GM12878 (cell line): ENCODE measurements at regions not wholly inside any gene's neighbourhood (a gene's known extent, or its start where the extent isn't known, plus 50 kb on each side); places are given as distances from the start of the nearest gene placed in this dataset.

Experiments
- ATAC-seq: fragments of 200-7000 bp; cut with Tn5 transposase; 3 replicates; pipeline ENCODE4 v1.9.1; 2020; ENCODE audit warnings: mild to moderate bottlenecking, moderate library complexity
- BruUV-seq: library from RNA; stranded (reverse); fragments of 400-500 nt; replicated peaks from 2 replicates; lab custom pipeline; 2021; lab: Mats Ljungman, UMichigan
- CTCF ChIA-PET: fragments of 300-600 bp; sonication (Branson Sonifier 250); formaldehyde crosslinking; extraction: SDS; loops from one replicate; lab custom pipeline; 2021; ENCODE audit warnings: inconsistent platforms; lab: Yijun Ruan, JAX
- POLR2A ChIA-PET: fragments of 350-600 bp; formaldehyde crosslinking; extraction: SDS; loops from one replicate; lab custom pipeline; 2021; ENCODE audit warnings: inconsistent platforms; lab: Charles Lee
- RAD21 ChIA-PET: fragments of 300-600 bp; sonication (Branson Sonifier 250); formaldehyde crosslinking; loops from one replicate; lab custom pipeline; 2023; ENCODE audit warnings: antibody characterized with exemption; ENCODE audit not compliant: unreplicated experiment; lab: Charles Lee
- SMC1A ChIA-PET: fragments of 300-600 bp; sonication (Branson Sonifier 250); formaldehyde crosslinking; loops from one replicate; lab custom pipeline; 2023; ENCODE audit not compliant: unreplicated experiment, uncharacterized antibody; lab: Charles Lee
- DNase-seq: peaks from one replicate; pipeline ENCODE4 v3.0.0-alpha.2; 2011; ENCODE audit warnings: low read depth, low spot score
- FAIRE-seq: peaks from 3 replicates; lab custom pipeline; 2011; peaks lifted over from hg19 to GRCh38; lab: Jason Lieb, UNC
- H2AFZ ChIP-seq: 2 replicates; pipeline ENCODE4 v1.6.0; 2011; ENCODE audit warnings: low read depth, low read length, control low read depth; ENCODE audit not compliant: control insufficient read depth
- H3K27ac ChIP-seq: 2 replicates; pipeline ENCODE4 v1.5.1; 2011; ENCODE audit warnings: control low read depth; ENCODE audit not compliant: control insufficient read depth, insufficient read depth
- H3K27me3 ChIP-seq, 2 experiments: replicated peaks in 1 of 2; 2 replicates each; pipeline versions ENCODE4 v1.6.0 to v1.6.1; 2011; ENCODE audit warnings: low read length in 1 of 2; ENCODE audit not compliant: control insufficient read depth in 2 of 2, insufficient read depth in 2 of 2
- H3K36me3 ChIP-seq, 2 experiments: 2 replicates each; pipeline ENCODE4 v1.5.1; 2011; ENCODE audit warnings: low read length in 1 of 2; ENCODE audit not compliant: control insufficient read depth in 2 of 2, insufficient read depth in 2 of 2
- H3K4me1 ChIP-seq: 2 replicates; pipeline ENCODE4 v1.6.1; 2011; ENCODE audit warnings: mild to moderate bottlenecking, low read length, moderate library complexity, mixed read lengths; ENCODE audit not compliant: control insufficient read depth, insufficient read depth
- H3K4me2 ChIP-seq: 2 replicates; pipeline ENCODE4 v1.6.0; 2011; ENCODE audit warnings: control low read depth; ENCODE audit not compliant: control insufficient read depth, insufficient read depth
- H3K4me3 ChIP-seq: fragments of 200-600 bp; sonication (generic); 2 replicates; pipeline ENCODE4 v1.5.1; 2016
- H3K79me2 ChIP-seq: 2 replicates; pipeline ENCODE4 v1.6.0; 2011; ENCODE audit warnings: low read length; ENCODE audit not compliant: control insufficient read depth, insufficient read depth
- H3K9ac ChIP-seq: 2 replicates; pipeline ENCODE4 v1.8.0; 2011; ENCODE audit warnings: low read length, control low read depth, mixed read lengths; ENCODE audit not compliant: control insufficient read depth, insufficient read depth
- H3K9me3 ChIP-seq: replicated peaks from 3 replicates; pipeline ENCODE4 v1.5.1; 2011; ENCODE audit warnings: mild to moderate bottlenecking, low read length; ENCODE audit not compliant: control insufficient read depth, insufficient read depth
- H4K20me1 ChIP-seq: 2 replicates; pipeline ENCODE4 v1.6.0; 2011; ENCODE audit not compliant: control insufficient read depth, insufficient read depth
- ATF7 ChIP-seq: fragments of 450-650 bp; IDR thresholded peaks from 2 replicates; pipeline ENCODE4 v1.6.1; 2016; ENCODE audit warnings: low read depth, mild to moderate bottlenecking
- CEBPZ ChIP-seq: fragments of 150-350 bp; IDR thresholded peaks from 2 replicates; pipeline ENCODE4 v1.6.1; 2016; ENCODE audit warnings: low read depth, low read length
- E4F1 ChIP-seq: fragments of 450-650 bp; IDR thresholded peaks from 2 replicates; pipeline ENCODE4 v1.6.1; 2018; ENCODE audit warnings: borderline replicate concordance, mild to moderate bottlenecking; ENCODE audit not compliant: partially characterized antibody
- FOXM1 ChIP-seq: IDR thresholded peaks from 2 replicates; pipeline ENCODE4 v1.6.1; 2012; ENCODE audit warnings: low read depth, mild to moderate bottlenecking, inconsistent platforms, low read length, moderate library complexity
- HDAC2 ChIP-seq: fragments of 200-600 bp; sonication (generic); IDR thresholded peaks from 2 replicates; pipeline ENCODE4 v1.6.1; 2017
- KLF5 ChIP-seq: fragments of 450-650 bp; IDR thresholded peaks from 2 replicates; pipeline ENCODE4 v1.6.1; 2014; ENCODE audit warnings: mild to moderate bottlenecking; ENCODE audit not compliant: partially characterized antibody
- MTA3 ChIP-seq: IDR thresholded peaks from 2 replicates; pipeline ENCODE4 v1.6.1; 2012; ENCODE audit warnings: low read length, inconsistent platforms, borderline replicate concordance
- TCF7 ChIP-seq: IDR thresholded peaks from 2 replicates; pipeline ENCODE4 v1.6.1; 2014; ENCODE audit warnings: antibody characterized with exemption, borderline replicate concordance
- ZBTB11 ChIP-seq: fragments of 450-650 bp; formaldehyde crosslinking; IDR thresholded peaks from 2 replicates; pipeline ENCODE4 v1.5.0; 2022; ENCODE audit warnings: mild to moderate bottlenecking, missing genetic modification characterization
- ZNF592 ChIP-seq: fragments of 450-650 bp; IDR thresholded peaks from 2 replicates; pipeline ENCODE4 v1.6.1; 2017; ENCODE audit warnings: mild to moderate bottlenecking, moderate library complexity
- ZNF622 ChIP-seq: fragments of 450-650 bp; IDR thresholded peaks from 2 replicates; pipeline ENCODE4 v1.6.1; 2017; ENCODE audit warnings: mild to moderate bottlenecking, inconsistent platforms
- ZZZ3 ChIP-seq: IDR thresholded peaks from 2 replicates; pipeline ENCODE4 v1.6.1; 2011; ENCODE audit warnings: low read depth; ENCODE audit not compliant: control insufficient read depth, insufficient read length
- WGBS: methylation state at CpG from one replicate; pipeline ENCODE4 v1.1.6; 2016; ENCODE audit warnings: low lambda C conversion rate; ENCODE audit not compliant: insufficient replicate concordance, insufficient coverage; ENCODE audit errors: missing lambda C conversion rate; 5-methylcytosine and 5-hydroxymethylcytosine counted together
- in situ Hi-C: fragments of 300-500 bp; cut with MboI; formaldehyde crosslinking; loops from 9 replicates; pipeline ENCODE4 v1.14.3; 2018; ENCODE audit warnings: mixed read lengths
- intact Hi-C: fragments of 100-400 bp; cut with micrococcal nuclease; formaldehyde crosslinking; loops from one replicate; pipeline ENCODE4 v1.14.2; 2022; ENCODE audit not compliant: unreplicated experiment

- 2% methylated on average over 3 of the region's 3 CpGs for WGBS
- TF ChIP-seq ATF7 = no peak
- TF ChIP-seq TCF7 = no peak
- no peak for TF ChIP-seq MTA3
- no peak for TF ChIP-seq ZNF622
- no peak for TF ChIP-seq HDAC2
- no peak for TF ChIP-seq KLF5
- TF ChIP-seq FOXM1 = no peak
- TF ChIP-seq ZBTB11 (CRISPR knock-in tag) = no peak
- TF ChIP-seq ZNF592 = no peak
- no peak for TF ChIP-seq E4F1
- TF ChIP-seq CEBPZ = no peak
- TF ChIP-seq ZZZ3 = no peak
These were observed 90.7 kb downstream of the MAB21L3 start for GRCh38 chr1:116201911-116202310.

More at GRCh38 chr1:116201911-116202310, 90.7 kb downstream of the MAB21L3 start:
- Histone ChIP-seq H3K27me3 (peaks cover 2 to 5% of the 10 kb centered on the region in 2 experiments; a peak in 2 of 4 replicates), H3K4me2 (no peak overlapping the region), H3K4me3 (no peak overlapping the region), H3K9ac (no peak overlapping the region), H3K27ac (no peak overlapping the region), H3K36me3 (no peaks in the 10 kb centered on the region), H3K4me1 (no peaks in the 10 kb centered on the region), H3K9me3 (no peaks in the 10 kb centered on the region), H3K79me2 (no peaks in the 10 kb centered on the region), H4K20me1 (no peaks in the 10 kb centered on the region), H2AFZ (no peak overlapping the region)
- no TSS peak for BruUV-seq
- FAIRE-seq = no peak
- CTCF ChIA-PET = no interaction called here
- no peak for DNase-seq
- in situ Hi-C loops (no loop called here), intact Hi-C loops (no loop called here)
- POLR2A ChIA-PET = no interaction called here
- SMC1A ChIA-PET = no interaction called here
- no peak for ATAC-seq
- RAD21 ChIA-PET = no interaction called here
